Liver (tissue), 8 donors: ENCODE measurements at regions not wholly inside any gene's neighbourhood (a gene's known extent, or its start where the extent isn't known, plus 50 kb on each side); places are given as distances from the start of the nearest gene placed in this dataset.

Experiments used
- DNase-seq: peaks from one replicate; pipeline ENCODE4 v3.0.0-alpha.2; 2017; ENCODE audit warnings: low spot score
- H3K27ac ChIP-seq, 2 donors: one replicate each; pipeline ENCODE4 v1.7.0; 2013; ENCODE audit warnings: inconsistent platforms in 2 of 2, low read length in 2 of 2, control low read depth in 1 of 2, low read depth in 1 of 2, mild to moderate bottlenecking in 1 of 2
- H3K27me3 ChIP-seq, 4 donors: one replicate each; pipeline versions ENCODE4 v1.6.1 to v1.7.0; 2013; ENCODE audit warnings: low read length in 3 of 4, inconsistent platforms in 1 of 4, mild to moderate bottlenecking in 1 of 4, moderate library complexity in 1 of 4; ENCODE audit not compliant: control insufficient read depth in 4 of 4, insufficient read depth in 4 of 4
- H3K36me3 ChIP-seq, 4 donors: one replicate each; pipeline versions ENCODE4 v1.6.1 to v1.7.0; 2013; ENCODE audit warnings: low read length in 3 of 4, mild to moderate bottlenecking in 3 of 4, low read depth in 1 of 4, moderate library complexity in 1 of 4; ENCODE audit not compliant: control insufficient read depth in 4 of 4, insufficient read depth in 3 of 4
- H3K4me1 ChIP-seq, 4 donors: one replicate each; pipeline versions ENCODE4 v1.6.1 to v1.7.0; 2013; ENCODE audit warnings: low read length in 3 of 4, mild to moderate bottlenecking in 3 of 4, moderate library complexity in 1 of 4; ENCODE audit not compliant: control insufficient read depth in 4 of 4, insufficient read depth in 4 of 4
- H3K4me3 ChIP-seq, 3 donors: one replicate each; pipeline versions ENCODE4 v1.6.1 to v1.7.0; 2013; ENCODE audit warnings: low read length in 3 of 3, control low read depth in 1 of 3, low read depth in 1 of 3, mild to moderate bottlenecking in 1 of 3
- H3K9ac ChIP-seq, 2 donors: one replicate each; pipeline ENCODE4 v1.7.0; 2013; ENCODE audit warnings: low read length in 2 of 2, mild to moderate bottlenecking in 2 of 2, moderate library complexity in 2 of 2, control low read depth in 1 of 2, low read depth in 1 of 2
- H3K9me3 ChIP-seq, 4 donors: one replicate each; pipeline versions ENCODE4 v1.6.1 to v1.7.0; 2013; ENCODE audit warnings: low read length in 3 of 4; ENCODE audit not compliant: control insufficient read depth in 4 of 4
- EGR1 ChIP-seq, 2 donors: IDR thresholded peaks; 2 replicates each; pipeline ENCODE4 v1.6.1; 2016 to 2018; ENCODE audit warnings: antibody characterized with exemption in 2 of 2, low read depth in 2 of 2
- FOXA1 ChIP-seq: IDR thresholded peaks from 2 replicates; pipeline ENCODE4 v1.6.1; 2016; ENCODE audit warnings: antibody characterized with exemption
- GABPA ChIP-seq, 2 donors: IDR thresholded peaks in 1 of 2; conservative IDR thresholded peaks in 1 of 2; 2 replicates each; pipeline ENCODE4 v1.6.1; 2016; ENCODE audit warnings: antibody characterized with exemption in 2 of 2, mild to moderate bottlenecking in 1 of 2, moderate library complexity in 1 of 2
- HNF4A ChIP-seq, 2 donors: conservative IDR thresholded peaks; 2 replicates each; pipeline ENCODE4 v1.6.1; 2016; ENCODE audit warnings: antibody characterized with exemption in 2 of 2, mild to moderate bottlenecking in 2 of 2
- HNF4G ChIP-seq: IDR thresholded peaks from 2 replicates; pipeline ENCODE4 v1.6.1; 2016; ENCODE audit warnings: antibody characterized with exemption
- JUND ChIP-seq, 2 donors: IDR thresholded peaks; 2 replicates each; pipeline ENCODE4 v1.6.1; 2016; ENCODE audit warnings: antibody characterized with exemption in 2 of 2
- NR2F2 ChIP-seq: IDR thresholded peaks from 2 replicates; pipeline ENCODE4 v1.6.1; 2016; ENCODE audit warnings: antibody characterized with exemption
- RAD21 ChIP-seq, 2 donors: IDR thresholded peaks; 2 replicates each; pipeline ENCODE4 v1.6.1; 2016; ENCODE audit warnings: antibody characterized with exemption in 2 of 2, mild to moderate bottlenecking in 2 of 2
- RXRA ChIP-seq, 2 donors: IDR thresholded peaks; 2 replicates each; pipeline ENCODE4 v1.6.1; 2017 to 2018; ENCODE audit warnings: antibody characterized with exemption in 2 of 2, mild to moderate bottlenecking in 1 of 2
- SP1 ChIP-seq: IDR thresholded peaks from 2 replicates; pipeline ENCODE4 v1.6.1; 2018; ENCODE audit warnings: antibody characterized with exemption, mild to moderate bottlenecking
- TAF1 ChIP-seq: conservative IDR thresholded peaks from 2 replicates; pipeline ENCODE4 v1.6.1; 2016; ENCODE audit warnings: antibody characterized with exemption, mild to moderate bottlenecking
- YY1 ChIP-seq: IDR thresholded peaks from 2 replicates; pipeline ENCODE4 v1.6.1; 2016; ENCODE audit warnings: antibody characterized with exemption, mild to moderate bottlenecking
- WGBS: extraction: QIAGEN DNeasy Blood & Tissue Kit; methylation state at CpG from one replicate; pipeline ENCODE4 v1.1.7; 2013; 5-methylcytosine and 5-hydroxymethylcytosine counted together
- TF ChIP-seq, protein P1 (sequence below): fragments of 150-350 bp; IDR thresholded peaks from 2 replicates; pipeline ENCODE4 v1.5.1; 2017; ENCODE audit warnings: improper control_type of control experiment, low read depth, low read length; ENCODE audit not compliant: missing input control
- TF ChIP-seq, protein P2 (sequence below): IDR thresholded peaks from 2 replicates; pipeline ENCODE4 v1.6.1; 2016; ENCODE audit warnings: antibody characterized with exemption, mild to moderate bottlenecking
- TF ChIP-seq, protein P3 (sequence below): IDR thresholded peaks from 2 replicates; pipeline ENCODE4 v1.6.1; 2016; ENCODE audit warnings: antibody characterized with exemption
- donor health status: healthy.
- donor health status: healthy.
- donor health status: healthy.
- donor health status: healthy.
- donor health status: healthy.

DNA sequence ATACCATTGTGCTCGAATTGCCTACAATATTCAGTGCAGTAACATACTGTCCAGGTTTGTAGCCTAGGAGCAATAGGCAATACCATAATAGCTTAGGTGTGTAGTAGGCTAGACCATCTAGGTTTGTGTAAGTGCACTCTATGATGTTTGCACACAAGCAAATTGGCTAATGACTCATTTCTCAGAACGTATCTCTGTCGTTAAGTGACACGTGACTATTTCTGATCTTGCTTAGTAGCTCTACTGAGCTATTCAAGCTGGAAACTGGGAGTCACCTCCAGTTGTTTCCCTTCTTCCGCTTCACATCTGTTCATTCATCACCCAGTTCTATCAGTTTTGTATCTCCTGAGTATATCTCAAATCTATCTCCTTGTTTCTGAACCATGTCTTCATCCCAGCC lies 86.1 kb downstream of the HNRNPD start:
- no peak overlapping the region for H3K27ac ChIP-seq
- no peaks in the 10 kb centered on the region for H3K27me3 ChIP-seq
- H3K36me3 ChIP-seq, result no peaks in the 10 kb centered on the region
- no peaks in the 10 kb centered on the region for H3K9me3 ChIP-seq
- peaks cover 0 to 7% (median 2%) of the 10 kb centered on the region in 4 donors for H3K4me1 ChIP-seq
- TF ChIP-seq JUND (IDR thresholded peaks at IDR 0.05) (no peak), EGR1 (IDR thresholded peaks at IDR 0.05; ENCODE audit: low read depth in 2 of 2) (no peak), TAF1 (no peak)
- H3K9ac ChIP-seq, result no peak overlapping the region
- no peak for DNase-seq
- no peak overlapping the region for H3K4me3 ChIP-seq
- WGBS, result 74% methylated on average over 5 of the region's 5 CpGs

DNA sequence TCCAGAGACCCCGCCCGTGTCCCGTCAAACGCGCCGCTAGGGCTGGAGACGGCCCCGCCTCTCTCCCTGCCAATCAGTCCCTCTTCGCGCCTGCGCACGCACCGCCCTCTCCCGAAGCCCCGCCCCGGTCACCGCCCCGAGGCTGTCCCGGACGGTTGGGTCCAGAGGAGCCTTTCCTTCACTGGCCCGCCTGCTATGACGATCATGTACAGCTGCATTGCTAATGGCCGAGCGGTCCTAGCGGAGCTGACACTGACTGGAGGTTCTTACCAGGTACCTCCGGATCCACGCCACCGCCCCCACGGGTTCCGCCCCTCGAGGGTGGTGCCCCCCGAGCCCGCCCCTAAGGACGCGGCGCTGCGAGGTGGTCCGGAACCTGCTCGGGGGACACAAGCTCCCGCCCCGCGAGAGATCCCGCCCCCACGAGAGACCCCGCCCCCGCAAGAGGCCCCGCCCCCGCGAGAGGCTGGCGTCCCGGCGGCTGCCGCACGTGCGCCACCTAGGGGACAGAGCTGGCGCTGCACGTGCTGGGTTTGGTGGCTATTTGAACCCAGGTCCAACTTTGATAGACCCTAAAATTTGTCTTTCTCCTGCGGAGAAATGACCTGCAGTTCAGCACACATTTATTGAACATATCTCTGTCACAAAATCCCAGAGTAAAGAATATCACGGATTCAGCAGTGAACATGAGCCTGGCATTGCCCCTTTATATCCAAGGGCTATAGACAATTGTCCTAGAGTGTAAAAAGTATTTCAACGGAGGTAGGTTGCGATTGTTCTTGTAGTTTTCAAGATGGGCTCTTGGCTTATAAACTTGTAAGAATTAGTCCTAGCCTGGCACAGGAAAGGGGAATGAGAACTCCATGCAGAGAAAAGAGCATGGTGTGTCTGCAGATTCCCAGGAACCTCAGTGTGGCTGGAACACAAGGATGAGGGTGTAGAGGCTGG lies 88.7 kb downstream of the HNRNPD start:
- H3K9me3 ChIP-seq, result no peaks in the 10 kb centered on the region
- H3K9ac ChIP-seq, result no peak overlapping the region
- H3K4me1 ChIP-seq, result peaks cover 0 to 7% (median 2%) of the 10 kb centered on the region in 4 donors
- H3K27ac ChIP-seq, result peak overlapping the region; percentile 1 to 51
- H3K36me3 ChIP-seq, result no peaks in the 10 kb centered on the region
- H3K27me3 ChIP-seq, result no peaks in the 10 kb centered on the region
- peak in 1 of 2 donors; percentile 20 for TF ChIP-seq JUND (IDR thresholded peaks at IDR 0.05)
- TF ChIP-seq, protein P1, sequence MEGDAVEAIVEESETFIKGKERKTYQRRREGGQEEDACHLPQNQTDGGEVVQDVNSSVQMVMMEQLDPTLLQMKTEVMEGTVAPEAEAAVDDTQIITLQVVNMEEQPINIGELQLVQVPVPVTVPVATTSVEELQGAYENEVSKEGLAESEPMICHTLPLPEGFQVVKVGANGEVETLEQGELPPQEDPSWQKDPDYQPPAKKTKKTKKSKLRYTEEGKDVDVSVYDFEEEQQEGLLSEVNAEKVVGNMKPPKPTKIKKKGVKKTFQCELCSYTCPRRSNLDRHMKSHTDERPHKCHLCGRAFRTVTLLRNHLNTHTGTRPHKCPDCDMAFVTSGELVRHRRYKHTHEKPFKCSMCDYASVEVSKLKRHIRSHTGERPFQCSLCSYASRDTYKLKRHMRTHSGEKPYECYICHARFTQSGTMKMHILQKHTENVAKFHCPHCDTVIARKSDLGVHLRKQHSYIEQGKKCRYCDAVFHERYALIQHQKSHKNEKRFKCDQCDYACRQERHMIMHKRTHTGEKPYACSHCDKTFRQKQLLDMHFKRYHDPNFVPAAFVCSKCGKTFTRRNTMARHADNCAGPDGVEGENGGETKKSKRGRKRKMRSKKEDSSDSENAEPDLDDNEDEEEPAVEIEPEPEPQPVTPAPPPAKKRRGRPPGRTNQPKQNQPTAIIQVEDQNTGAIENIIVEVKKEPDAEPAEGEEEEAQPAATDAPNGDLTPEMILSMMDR, result peak; percentile 89
- TF ChIP-seq NR2F2, result no peak
- no peak for TF ChIP-seq TAF1
- TF ChIP-seq GABPA (IDR thresholded peaks at IDR 0.05 in 1 of 2, conservative IDR thresholded peaks at IDR 0.05 in 1 of 2), result peak; percentile 6 to 58
- peak; percentile 70 for TF ChIP-seq FOXA1
- TF ChIP-seq, protein P2, sequence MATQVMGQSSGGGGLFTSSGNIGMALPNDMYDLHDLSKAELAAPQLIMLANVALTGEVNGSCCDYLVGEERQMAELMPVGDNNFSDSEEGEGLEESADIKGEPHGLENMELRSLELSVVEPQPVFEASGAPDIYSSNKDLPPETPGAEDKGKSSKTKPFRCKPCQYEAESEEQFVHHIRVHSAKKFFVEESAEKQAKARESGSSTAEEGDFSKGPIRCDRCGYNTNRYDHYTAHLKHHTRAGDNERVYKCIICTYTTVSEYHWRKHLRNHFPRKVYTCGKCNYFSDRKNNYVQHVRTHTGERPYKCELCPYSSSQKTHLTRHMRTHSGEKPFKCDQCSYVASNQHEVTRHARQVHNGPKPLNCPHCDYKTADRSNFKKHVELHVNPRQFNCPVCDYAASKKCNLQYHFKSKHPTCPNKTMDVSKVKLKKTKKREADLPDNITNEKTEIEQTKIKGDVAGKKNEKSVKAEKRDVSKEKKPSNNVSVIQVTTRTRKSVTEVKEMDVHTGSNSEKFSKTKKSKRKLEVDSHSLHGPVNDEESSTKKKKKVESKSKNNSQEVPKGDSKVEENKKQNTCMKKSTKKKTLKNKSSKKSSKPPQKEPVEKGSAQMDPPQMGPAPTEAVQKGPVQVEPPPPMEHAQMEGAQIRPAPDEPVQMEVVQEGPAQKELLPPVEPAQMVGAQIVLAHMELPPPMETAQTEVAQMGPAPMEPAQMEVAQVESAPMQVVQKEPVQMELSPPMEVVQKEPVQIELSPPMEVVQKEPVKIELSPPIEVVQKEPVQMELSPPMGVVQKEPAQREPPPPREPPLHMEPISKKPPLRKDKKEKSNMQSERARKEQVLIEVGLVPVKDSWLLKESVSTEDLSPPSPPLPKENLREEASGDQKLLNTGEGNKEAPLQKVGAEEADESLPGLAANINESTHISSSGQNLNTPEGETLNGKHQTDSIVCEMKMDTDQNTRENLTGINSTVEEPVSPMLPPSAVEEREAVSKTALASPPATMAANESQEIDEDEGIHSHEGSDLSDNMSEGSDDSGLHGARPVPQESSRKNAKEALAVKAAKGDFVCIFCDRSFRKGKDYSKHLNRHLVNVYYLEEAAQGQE, result peak; percentile 79
- TF ChIP-seq RAD21 (IDR thresholded peaks at IDR 0.05), result peak; percentile 50 to 62
- TF ChIP-seq SP1, result peak; percentile 86
- TF ChIP-seq, protein P3, sequence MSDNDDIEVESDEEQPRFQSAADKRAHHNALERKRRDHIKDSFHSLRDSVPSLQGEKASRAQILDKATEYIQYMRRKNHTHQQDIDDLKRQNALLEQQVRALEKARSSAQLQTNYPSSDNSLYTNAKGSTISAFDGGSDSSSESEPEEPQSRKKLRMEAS, result no peak
- peak; percentile 54 to 90 for TF ChIP-seq HNF4A (conservative IDR thresholded peaks at IDR 0.05)
- peak; percentile 93 for TF ChIP-seq YY1
- peak in 1 of 2 donors; percentile 21 for TF ChIP-seq RXRA (IDR thresholded peaks at IDR 0.05)
- TF ChIP-seq HNF4G, result peak; percentile 58
- TF ChIP-seq EGR1 (IDR thresholded peaks at IDR 0.05; ENCODE audit: low read depth in 2 of 2), result peak; percentile 55 to 57
- 3% methylated on average over 61 of the region's 61 CpGs for WGBS
- DNase-seq, result peak; percentile 99
- peak overlapping the region; percentile 11 to 48 (median 41) for H3K4me3 ChIP-seq
